Hepatocyte (in vitro differentiated cells): ENCODE measurements at regions not wholly inside any gene's neighbourhood (a gene's known extent, or its start where the extent isn't known, plus 50 kb on each side); places are given as distances from the start of the nearest gene placed in this dataset.

Source experiments
- CTCF ChIP-seq: fragments of 200-600 bp; sonication (generic); IDR thresholded peaks from 2 replicates; pipeline ENCODE4 v1.5.1; 2016; ENCODE audit warnings: antibody characterized with exemption, mild to moderate bottlenecking; ENCODE audit not compliant: poor library complexity
- EZH2 ChIP-seq: fragments of 200-600 bp; sonication (generic); IDR thresholded peaks from 2 replicates; pipeline ENCODE4 v1.6.1; 2016; ENCODE audit warnings: antibody characterized with exemption, mild to moderate bottlenecking, borderline replicate concordance

- TF ChIP-seq CTCF (no peak), EZH2 (no peak)
These were observed 51.0 kb upstream of the L3MBTL3 start for GRCh38 chr6:129967427-129967826.
